HCT116 (cell line): ENCODE measurements at regions not wholly inside any gene's neighbourhood (a gene's known extent, or its start where the extent isn't known, plus 50 kb on each side); places are given as distances from the start of the nearest gene placed in this dataset.

Source experiments
- CEBPB ChIP-seq: IDR thresholded peaks from 2 replicates; pipeline ENCODE4 v1.6.1; 2012; ENCODE audit warnings: low read depth
- EZH2phosphoT487 ChIP-seq: fragments of 200-600 bp; IDR thresholded peaks from 2 replicates; pipeline ENCODE4 v1.6.1; 2018; ENCODE audit warnings: antibody characterized with exemption, borderline replicate concordance
- FOSL1 ChIP-seq: IDR thresholded peaks from 2 replicates; pipeline ENCODE4 v1.6.1; 2012; ENCODE audit warnings: low read depth
- MAX ChIP-seq: IDR thresholded peaks from 2 replicates; pipeline ENCODE4 v1.6.1; 2012
- POLR2A ChIP-seq: IDR thresholded peaks from 2 replicates; pipeline ENCODE4 v1.7.0; 2011; ENCODE audit warnings: borderline replicate concordance; ENCODE audit not compliant: insufficient read depth, insufficient read length; ENCODE audit errors: extremely low read depth
- RAD21 ChIP-seq: IDR thresholded peaks from 2 replicates; pipeline ENCODE4 v1.6.1; 2012; ENCODE audit warnings: low read depth, mild to moderate bottlenecking
- SIN3A ChIP-seq: IDR thresholded peaks from 2 replicates; pipeline ENCODE4 v1.6.1; 2012; ENCODE audit warnings: low read depth
- TF ChIP-seq, protein P1 (sequence below), 3 experiments: fragments of 200-600 bp in 1 of 3; sonication (generic) in 1 of 3; IDR thresholded peaks in 2 of 3; conservative IDR thresholded peaks in 1 of 3; 2 replicates each; pipeline ENCODE4 v1.5.1; 2012 to 2017; ENCODE audit warnings: low read depth in 2 of 3, low read length in 2 of 3, antibody characterized with exemption in 1 of 3, borderline replicate concordance in 1 of 3, control low read depth in 1 of 3, mild to moderate bottlenecking in 1 of 3, mixed read lengths in 1 of 3, mixed run types in 1 of 3, moderate library complexity in 1 of 3; ENCODE audit not compliant: insufficient read depth in 1 of 3

DNA sequence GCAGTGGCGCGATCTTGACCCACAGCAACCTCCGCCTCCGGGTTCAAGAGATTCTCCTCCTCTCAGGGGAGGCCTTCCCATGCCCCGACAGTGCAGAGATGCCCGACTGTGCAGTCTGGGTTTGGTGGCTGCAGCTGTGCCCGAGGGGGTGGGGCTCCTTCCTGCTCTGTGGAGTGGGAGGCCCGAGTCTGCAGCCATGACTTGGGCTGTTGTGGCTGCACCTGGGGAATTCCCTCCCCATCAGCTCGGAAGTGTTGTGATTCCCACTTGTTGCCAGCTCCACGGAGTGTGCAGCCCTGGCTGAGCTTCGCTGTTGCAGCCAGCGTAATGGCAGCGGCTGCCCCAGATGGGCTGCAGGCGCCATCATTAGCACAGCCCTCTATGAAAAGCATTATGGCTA, 66.4 kb upstream of the SMIM36 start:
- TF ChIP-seq CEBPB (no peak), FOSL1 (no peak), EZH2phosphoT487 (no peak), MAX (no peak), POLR2A (no peak), RAD21 (no peak), SIN3A (no peak)
- TF ChIP-seq, protein P1, sequence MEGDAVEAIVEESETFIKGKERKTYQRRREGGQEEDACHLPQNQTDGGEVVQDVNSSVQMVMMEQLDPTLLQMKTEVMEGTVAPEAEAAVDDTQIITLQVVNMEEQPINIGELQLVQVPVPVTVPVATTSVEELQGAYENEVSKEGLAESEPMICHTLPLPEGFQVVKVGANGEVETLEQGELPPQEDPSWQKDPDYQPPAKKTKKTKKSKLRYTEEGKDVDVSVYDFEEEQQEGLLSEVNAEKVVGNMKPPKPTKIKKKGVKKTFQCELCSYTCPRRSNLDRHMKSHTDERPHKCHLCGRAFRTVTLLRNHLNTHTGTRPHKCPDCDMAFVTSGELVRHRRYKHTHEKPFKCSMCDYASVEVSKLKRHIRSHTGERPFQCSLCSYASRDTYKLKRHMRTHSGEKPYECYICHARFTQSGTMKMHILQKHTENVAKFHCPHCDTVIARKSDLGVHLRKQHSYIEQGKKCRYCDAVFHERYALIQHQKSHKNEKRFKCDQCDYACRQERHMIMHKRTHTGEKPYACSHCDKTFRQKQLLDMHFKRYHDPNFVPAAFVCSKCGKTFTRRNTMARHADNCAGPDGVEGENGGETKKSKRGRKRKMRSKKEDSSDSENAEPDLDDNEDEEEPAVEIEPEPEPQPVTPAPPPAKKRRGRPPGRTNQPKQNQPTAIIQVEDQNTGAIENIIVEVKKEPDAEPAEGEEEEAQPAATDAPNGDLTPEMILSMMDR (IDR thresholded peaks at IDR 0.05 in 2 of 3, conservative IDR thresholded peaks at IDR 0.05 in 1 of 3; ENCODE audit: borderline replicate concordance in 1 of 3, insufficient read depth in 1 of 3, low read depth in 2 of 3, low read length in 2 of 3) = no peak
